ENCODE measurements at regions not wholly inside any gene's neighbourhood (a gene's known extent, or its start where the extent isn't known, plus 50 kb on each side); places are given as distances from the start of the nearest gene placed in this dataset.

DNA sequence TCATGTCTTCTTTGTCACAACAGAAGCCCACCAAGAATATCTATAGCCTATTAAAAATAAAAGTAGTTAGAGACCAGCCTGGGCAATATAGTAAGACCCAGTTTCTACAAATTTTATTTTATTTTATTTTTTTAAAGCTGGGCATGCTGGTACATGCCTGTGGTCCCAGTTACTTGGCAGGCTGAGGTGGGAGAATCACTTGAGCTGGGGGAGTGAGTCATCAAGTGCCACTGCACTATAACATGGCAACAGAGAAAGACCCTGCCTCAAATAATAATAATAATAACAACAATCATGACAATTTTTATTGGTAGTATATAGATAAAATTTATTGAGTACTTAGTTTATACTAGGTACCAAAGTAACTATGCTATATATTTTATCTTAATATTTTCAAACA, 93.0 kb upstream of the NPFFR2 start:
- no peak for DNase-seq

DNA sequence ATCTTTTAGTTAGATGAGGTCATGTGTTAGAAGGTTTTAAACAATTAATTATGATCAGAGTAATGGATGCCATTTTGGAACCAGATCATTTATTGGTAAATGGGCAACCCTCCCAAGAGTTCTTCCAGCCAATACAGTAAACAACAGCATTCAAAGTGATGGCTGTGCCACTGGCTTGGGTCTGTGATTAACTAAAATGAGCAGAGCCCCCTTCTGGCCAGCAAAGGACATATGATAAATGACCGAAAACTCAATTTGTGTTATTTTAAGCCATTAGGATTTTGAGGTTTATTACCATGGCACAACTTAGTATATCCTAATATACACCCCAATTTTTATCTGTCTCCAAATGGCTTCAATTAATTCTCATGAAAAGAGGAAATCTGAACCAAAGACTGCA, 90.8 kb upstream of the NPFFR2 start:
- no peak for DNase-seq

DNA sequence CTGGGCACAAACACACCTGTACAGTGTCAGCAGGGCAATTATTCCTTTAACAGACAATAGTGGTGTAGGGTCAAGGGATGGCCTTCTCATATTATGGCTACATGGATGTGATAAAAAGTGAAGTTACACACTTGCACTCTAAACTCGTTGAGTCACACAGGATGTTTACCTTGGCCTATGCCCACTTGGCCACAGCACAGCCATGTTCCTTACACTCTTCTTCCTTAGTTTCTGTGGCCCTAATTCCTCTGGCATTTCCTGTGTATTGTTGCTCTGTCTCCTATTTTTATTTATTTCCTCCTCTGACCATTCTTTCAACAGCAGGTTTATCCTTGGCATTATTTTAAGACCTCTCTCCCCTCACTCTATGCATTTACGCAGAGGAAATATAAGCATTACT, 86.8 kb upstream of the NPFFR2 start:
- no peak for DNase-seq

- DNase-seq: no peak
Observed at GRCh38 chr4:71945791-71946190, 86.0 kb upstream of the NPFFR2 start.

DNA sequence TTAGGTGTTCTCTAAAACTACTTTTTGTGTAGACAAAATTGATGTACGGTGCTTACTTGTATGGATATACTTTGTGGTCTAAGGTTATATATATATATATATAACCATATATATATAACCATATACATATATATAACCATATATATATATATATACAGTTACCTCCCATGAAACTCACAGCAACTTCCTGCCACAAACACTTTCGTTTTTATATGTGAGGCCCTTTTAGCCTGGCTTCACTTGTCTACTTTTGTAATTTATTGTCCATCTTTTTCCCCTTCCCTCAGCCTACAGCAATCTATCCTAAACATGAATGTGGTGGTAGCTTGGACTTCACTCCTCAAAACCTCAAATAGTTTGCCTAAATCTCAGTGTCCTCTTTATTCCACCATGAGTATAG, 72.8 kb upstream of the NPFFR2 start:
- no peak for DNase-seq

DNA sequence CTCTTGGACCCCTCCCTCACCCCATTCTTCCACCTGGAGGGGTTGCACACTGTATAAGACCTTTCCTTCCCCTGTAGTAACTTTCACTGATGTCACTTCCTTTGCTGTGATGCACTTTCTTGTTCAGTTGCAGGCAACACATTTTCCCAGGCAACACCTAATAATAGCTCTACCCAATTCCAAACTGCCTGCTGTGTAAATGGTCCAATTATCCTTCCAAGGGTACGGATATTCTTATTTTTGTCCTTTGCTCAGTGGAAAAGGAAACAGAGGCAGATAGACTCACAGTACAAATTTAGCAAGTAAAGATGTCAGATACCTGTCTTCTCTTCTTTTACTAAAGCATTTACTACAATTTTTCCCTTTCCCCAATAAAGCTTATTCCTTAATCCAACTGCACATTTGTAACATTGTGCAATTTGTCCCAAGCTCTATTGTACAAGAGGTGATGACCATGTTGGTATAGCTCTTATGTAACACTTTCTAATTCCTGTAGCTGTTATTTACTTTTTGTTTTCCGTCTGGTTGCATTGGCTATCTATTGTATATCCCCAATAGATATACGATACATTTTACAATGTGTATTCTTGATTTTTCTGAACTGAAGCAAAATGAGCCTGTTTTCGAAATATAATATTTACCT, 69.1 kb upstream of the NPFFR2 start:
- DNase-seq: no peak

GRCh38 chr4:71974681-71975080, 57.1 kb upstream of the NPFFR2 start:
- DNase-seq: no peak

- no peak for DNase-seq
Observed at GRCh38 chr4:71976523-71976922, 55.3 kb upstream of the NPFFR2 start.

DNA sequence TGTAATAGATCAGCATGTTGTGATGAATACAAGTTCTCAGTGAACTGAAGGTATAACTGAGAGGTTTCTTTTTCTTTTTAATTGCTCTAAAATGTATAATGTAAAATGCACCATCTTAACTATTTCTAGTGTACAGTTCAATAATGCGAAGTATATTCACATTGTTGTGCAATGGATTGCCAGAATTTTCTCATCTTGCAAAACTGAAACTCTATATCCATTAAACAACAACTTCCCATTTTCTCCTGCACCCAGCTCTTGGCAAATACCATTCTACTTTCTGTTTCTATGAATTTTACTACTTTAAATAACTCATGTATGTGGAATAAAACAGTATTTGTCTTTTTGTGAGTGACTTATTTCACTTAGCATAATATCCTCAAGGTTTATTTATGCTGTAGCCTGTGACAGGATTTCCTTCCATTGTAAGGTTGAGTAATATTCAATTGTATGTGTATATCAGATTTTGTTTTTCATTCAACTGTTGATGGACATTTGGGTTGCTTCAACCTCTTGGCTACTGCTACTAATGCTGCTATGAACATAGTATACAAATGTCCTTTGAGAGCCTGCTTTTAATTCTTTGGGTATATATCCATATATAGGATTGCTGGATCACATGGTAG, 53.5 kb upstream of the NPFFR2 start:
- DNase-seq: no peak

DNA sequence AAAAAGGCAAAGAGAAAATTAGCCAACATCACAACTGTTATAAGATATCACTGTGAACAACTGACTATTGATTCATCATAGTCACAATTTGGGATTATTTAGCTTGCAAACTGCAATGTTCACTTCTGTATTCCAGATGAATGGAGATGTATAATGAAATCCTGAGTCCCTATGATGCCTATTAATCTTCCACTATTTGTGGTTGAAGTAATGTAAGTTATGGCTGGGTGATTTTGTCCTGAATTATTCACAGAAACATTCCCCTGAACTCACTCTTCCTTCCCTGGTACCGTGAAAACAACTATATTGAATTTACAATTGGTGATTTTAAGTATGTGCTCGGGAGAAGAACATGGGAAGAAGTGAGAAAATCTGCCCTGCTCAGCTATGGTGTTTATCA, 50.8 kb upstream of the NPFFR2 start:
- no peak for DNase-seq
